A673 (cell line): ENCODE measurements at regions not wholly inside any gene's neighbourhood (a gene's known extent, or its start where the extent isn't known, plus 50 kb on each side); places are given as distances from the start of the nearest gene placed in this dataset.

Experiments
- EZH2 ChIP-seq: fragments of 200-600 bp; sonication (generic); IDR thresholded peaks from 2 replicates; pipeline ENCODE4 v1.6.1; 2017; ENCODE audit warnings: borderline replicate concordance, low read depth, mild to moderate bottlenecking, mixed read lengths, antibody characterized with exemption, low read length; ENCODE audit not compliant: poor library complexity, severe bottlenecking
- TF ChIP-seq, protein P1 (sequence below): fragments of 300-800, 200-600 bp; sonication (generic); conservative IDR thresholded peaks from 2 replicates; pipeline ENCODE4 v1.5.1; 2017; ENCODE audit warnings: low read depth, mild to moderate bottlenecking, antibody characterized with exemption, low read length, moderate library complexity, mixed read lengths

DNA sequence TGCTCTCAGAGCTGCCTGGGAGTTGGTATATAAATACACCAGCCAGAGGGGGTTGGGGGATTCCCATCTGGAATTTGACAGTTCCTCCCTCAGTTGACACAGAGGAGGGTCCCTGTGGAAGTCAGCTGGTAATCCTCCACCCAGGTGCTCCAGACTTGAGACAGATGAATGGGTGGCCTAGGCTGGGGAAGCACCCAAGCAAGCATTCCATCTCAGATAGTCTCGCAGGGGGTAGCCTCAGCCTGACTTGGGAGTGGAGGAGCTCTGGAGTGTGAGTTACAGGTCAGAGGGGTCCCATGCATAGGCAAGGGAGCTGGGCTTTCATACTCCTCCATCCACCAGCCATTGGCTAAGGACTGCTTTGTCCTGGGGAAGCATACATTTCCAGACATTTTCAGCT, 229.3 kb upstream of the BCOR start:
- TF ChIP-seq, protein P1, sequence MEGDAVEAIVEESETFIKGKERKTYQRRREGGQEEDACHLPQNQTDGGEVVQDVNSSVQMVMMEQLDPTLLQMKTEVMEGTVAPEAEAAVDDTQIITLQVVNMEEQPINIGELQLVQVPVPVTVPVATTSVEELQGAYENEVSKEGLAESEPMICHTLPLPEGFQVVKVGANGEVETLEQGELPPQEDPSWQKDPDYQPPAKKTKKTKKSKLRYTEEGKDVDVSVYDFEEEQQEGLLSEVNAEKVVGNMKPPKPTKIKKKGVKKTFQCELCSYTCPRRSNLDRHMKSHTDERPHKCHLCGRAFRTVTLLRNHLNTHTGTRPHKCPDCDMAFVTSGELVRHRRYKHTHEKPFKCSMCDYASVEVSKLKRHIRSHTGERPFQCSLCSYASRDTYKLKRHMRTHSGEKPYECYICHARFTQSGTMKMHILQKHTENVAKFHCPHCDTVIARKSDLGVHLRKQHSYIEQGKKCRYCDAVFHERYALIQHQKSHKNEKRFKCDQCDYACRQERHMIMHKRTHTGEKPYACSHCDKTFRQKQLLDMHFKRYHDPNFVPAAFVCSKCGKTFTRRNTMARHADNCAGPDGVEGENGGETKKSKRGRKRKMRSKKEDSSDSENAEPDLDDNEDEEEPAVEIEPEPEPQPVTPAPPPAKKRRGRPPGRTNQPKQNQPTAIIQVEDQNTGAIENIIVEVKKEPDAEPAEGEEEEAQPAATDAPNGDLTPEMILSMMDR, result no peak
- TF ChIP-seq EZH2, result no peak
